ENCODE measurements at regions not wholly inside any gene's neighbourhood (a gene's known extent, or its start where the extent isn't known, plus 50 kb on each side); places are given as distances from the start of the nearest gene placed in this dataset.

GRCh38 chr6:14816116-14816859 lies 429.6 kb upstream of the JARID2 start:
- intact Hi-C loops (cut with micrococcal nuclease; ENCODE audit: unreplicated experiment) (no loop called here), in situ Hi-C loops (cut with HindIII; ENCODE audit: low pct_unique_long_range_greater_than_20kb, low sequenced_read_pairs) (no loop called here)
- no peak for DNase-seq (ENCODE audit: low read depth, low spot score)
- H3K9me3 ChIP-seq (ENCODE audit: control insufficient read depth, insufficient read depth, low read depth, low read length), result no peaks in the 10 kb centered on the region
- TF ChIP-seq POLR2AphosphoS5 (IDR thresholded peaks at IDR 0.05; ENCODE audit: low read depth, low read length), result no peak
- TF ChIP-seq, protein P1, sequence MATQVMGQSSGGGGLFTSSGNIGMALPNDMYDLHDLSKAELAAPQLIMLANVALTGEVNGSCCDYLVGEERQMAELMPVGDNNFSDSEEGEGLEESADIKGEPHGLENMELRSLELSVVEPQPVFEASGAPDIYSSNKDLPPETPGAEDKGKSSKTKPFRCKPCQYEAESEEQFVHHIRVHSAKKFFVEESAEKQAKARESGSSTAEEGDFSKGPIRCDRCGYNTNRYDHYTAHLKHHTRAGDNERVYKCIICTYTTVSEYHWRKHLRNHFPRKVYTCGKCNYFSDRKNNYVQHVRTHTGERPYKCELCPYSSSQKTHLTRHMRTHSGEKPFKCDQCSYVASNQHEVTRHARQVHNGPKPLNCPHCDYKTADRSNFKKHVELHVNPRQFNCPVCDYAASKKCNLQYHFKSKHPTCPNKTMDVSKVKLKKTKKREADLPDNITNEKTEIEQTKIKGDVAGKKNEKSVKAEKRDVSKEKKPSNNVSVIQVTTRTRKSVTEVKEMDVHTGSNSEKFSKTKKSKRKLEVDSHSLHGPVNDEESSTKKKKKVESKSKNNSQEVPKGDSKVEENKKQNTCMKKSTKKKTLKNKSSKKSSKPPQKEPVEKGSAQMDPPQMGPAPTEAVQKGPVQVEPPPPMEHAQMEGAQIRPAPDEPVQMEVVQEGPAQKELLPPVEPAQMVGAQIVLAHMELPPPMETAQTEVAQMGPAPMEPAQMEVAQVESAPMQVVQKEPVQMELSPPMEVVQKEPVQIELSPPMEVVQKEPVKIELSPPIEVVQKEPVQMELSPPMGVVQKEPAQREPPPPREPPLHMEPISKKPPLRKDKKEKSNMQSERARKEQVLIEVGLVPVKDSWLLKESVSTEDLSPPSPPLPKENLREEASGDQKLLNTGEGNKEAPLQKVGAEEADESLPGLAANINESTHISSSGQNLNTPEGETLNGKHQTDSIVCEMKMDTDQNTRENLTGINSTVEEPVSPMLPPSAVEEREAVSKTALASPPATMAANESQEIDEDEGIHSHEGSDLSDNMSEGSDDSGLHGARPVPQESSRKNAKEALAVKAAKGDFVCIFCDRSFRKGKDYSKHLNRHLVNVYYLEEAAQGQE (IDR thresholded peaks at IDR 0.05; ENCODE audit: insufficient read depth in 1 of 2, low read depth in 2 of 2, low read length in 1 of 2), result no peak
- no peak for TF ChIP-seq SIN3A (IDR thresholded peaks at IDR 0.05; ENCODE audit: borderline replicate concordance, insufficient read depth, low read depth, low read length)
- TF ChIP-seq, protein P2, sequence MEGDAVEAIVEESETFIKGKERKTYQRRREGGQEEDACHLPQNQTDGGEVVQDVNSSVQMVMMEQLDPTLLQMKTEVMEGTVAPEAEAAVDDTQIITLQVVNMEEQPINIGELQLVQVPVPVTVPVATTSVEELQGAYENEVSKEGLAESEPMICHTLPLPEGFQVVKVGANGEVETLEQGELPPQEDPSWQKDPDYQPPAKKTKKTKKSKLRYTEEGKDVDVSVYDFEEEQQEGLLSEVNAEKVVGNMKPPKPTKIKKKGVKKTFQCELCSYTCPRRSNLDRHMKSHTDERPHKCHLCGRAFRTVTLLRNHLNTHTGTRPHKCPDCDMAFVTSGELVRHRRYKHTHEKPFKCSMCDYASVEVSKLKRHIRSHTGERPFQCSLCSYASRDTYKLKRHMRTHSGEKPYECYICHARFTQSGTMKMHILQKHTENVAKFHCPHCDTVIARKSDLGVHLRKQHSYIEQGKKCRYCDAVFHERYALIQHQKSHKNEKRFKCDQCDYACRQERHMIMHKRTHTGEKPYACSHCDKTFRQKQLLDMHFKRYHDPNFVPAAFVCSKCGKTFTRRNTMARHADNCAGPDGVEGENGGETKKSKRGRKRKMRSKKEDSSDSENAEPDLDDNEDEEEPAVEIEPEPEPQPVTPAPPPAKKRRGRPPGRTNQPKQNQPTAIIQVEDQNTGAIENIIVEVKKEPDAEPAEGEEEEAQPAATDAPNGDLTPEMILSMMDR (IDR thresholded peaks at IDR 0.05), result no peak
- TF ChIP-seq TCF7L2 (IDR thresholded peaks at IDR 0.05; ENCODE audit: low read depth, low read length), result no peak
- ChIA-PET CTCF (no interaction called here), POLR2A (no interaction called here)
- H3K4me3 ChIP-seq (ENCODE audit: low read depth in 2 of 2, low read length in 2 of 2), result no peak overlapping the region
- H3K36me3 ChIP-seq (ENCODE audit: control insufficient read depth, insufficient read depth, low read length), result no peaks in the 10 kb centered on the region
- no peak for ATAC-seq
- H3K27me3 ChIP-seq (ENCODE audit: control insufficient read depth, insufficient read depth, low read length), result peaks cover 2% of the 10 kb centered on the region; the same call in 1 of the 2 replicates
- no peaks in the 10 kb centered on the region for H3K4me1 ChIP-seq (ENCODE audit: control insufficient read depth, insufficient read depth, low read length)
- H3K27ac ChIP-seq (ENCODE audit: low read length), result no peak overlapping the region
- no TSS peak for BruUV-seq (replicated peaks)

- CTCF ChIA-PET, result no interaction called here
- H3K27ac ChIP-seq (ENCODE audit: low read length), result no peak overlapping the region
- no peak overlapping the region for H3K4me3 ChIP-seq (ENCODE audit: low read depth in 2 of 2, low read length in 2 of 2)
- no peaks in the 10 kb centered on the region for H3K9me3 ChIP-seq (ENCODE audit: control insufficient read depth, insufficient read depth, low read depth, low read length)
- no TSS peak for BruUV-seq (replicated peaks)
- no peaks in the 10 kb centered on the region for H3K36me3 ChIP-seq (ENCODE audit: control insufficient read depth, insufficient read depth, low read length)
- DNase-seq (ENCODE audit: low read depth, low spot score) (no peak), ATAC-seq (no peak)
- POLR2A ChIA-PET, result no interaction called here
- H3K4me1 ChIP-seq (ENCODE audit: control insufficient read depth, insufficient read depth, low read length), result no peaks in the 10 kb centered on the region
- TF ChIP-seq, protein P2 (IDR thresholded peaks at IDR 0.05), result no peak
- TF ChIP-seq, protein P1 (IDR thresholded peaks at IDR 0.05; ENCODE audit: insufficient read depth in 1 of 2, low read depth in 2 of 2, low read length in 1 of 2), result no peak
- TF ChIP-seq SIN3A (IDR thresholded peaks at IDR 0.05; ENCODE audit: borderline replicate concordance, insufficient read depth, low read depth, low read length), result no peak
- TF ChIP-seq TCF7L2 (IDR thresholded peaks at IDR 0.05; ENCODE audit: low read depth, low read length), result no peak
- TF ChIP-seq POLR2AphosphoS5 (IDR thresholded peaks at IDR 0.05; ENCODE audit: low read depth, low read length), result no peak
- intact Hi-C loops (cut with micrococcal nuclease; ENCODE audit: unreplicated experiment), result no loop called here
- peaks cover 2% of the 10 kb centered on the region; the same call in 1 of the 2 replicates for H3K27me3 ChIP-seq (ENCODE audit: control insufficient read depth, insufficient read depth, low read length)
- in situ Hi-C loops (cut with HindIII; ENCODE audit: low pct_unique_long_range_greater_than_20kb, low sequenced_read_pairs), result no loop called here
Measured at GRCh38 chr6:14817074-14817473, 428.8 kb upstream of the JARID2 start.
